ENCODE measurements at regions not wholly inside any gene's neighbourhood (a gene's known extent, or its start where the extent isn't known, plus 50 kb on each side); places are given as distances from the start of the nearest gene placed in this dataset.

DNA sequence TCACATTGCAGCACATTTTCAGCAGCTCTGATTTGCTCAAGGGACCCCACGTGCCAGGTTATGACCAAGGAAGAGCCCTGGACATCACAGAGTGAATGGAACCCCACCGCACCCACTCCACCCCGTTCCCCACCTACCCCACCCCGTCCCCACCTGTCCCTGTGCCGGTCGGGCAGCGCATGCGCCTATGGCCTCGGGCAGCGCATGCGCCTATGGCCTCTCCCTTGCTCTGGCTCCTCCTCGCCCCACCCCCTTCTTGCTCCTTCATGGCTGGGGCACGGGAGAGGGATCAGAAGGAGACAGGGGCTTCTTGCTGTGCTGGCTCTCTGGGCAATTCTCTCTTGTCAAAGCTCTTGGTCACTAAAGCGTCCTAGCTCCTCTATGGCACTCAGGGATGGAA, 371.8 kb upstream of the HS6ST1 start:
- Histone ChIP-seq H3K27ac (ENCODE audit: low read depth in 2 of 2, low read length in 1 of 2) (no peak overlapping the region), H3K9me3 (no peaks in the 10 kb centered on the region), H3K4me2 (no peak overlapping the region), H3K27me3 (ENCODE audit: insufficient read depth) (no peaks in the 10 kb centered on the region), H3K79me2 (ENCODE audit: insufficient read depth) (no peaks in the 10 kb centered on the region), H3F3A (replicated peaks; ENCODE audit: insufficient read depth) (no peaks in the 10 kb centered on the region), H3K4me1 (ENCODE audit: control insufficient read depth in 1 of 2, insufficient read depth in 2 of 2, low read depth in 1 of 2, low read length in 1 of 2) (no peaks in the 10 kb centered on the region), H3K36me3 (replicated peaks in 1 of 2; ENCODE audit: control insufficient read depth in 1 of 2, insufficient read depth in 2 of 2, low read length in 1 of 2) (no peaks in the 10 kb centered on the region), H2AFZ (ENCODE audit: low read depth) (no peak overlapping the region), H4K20me1 (ENCODE audit: insufficient read depth) (no peaks in the 10 kb centered on the region), H3K4me3 (ENCODE audit: low read depth in 2 of 2, low read length in 1 of 2) (no peak overlapping the region), H3K9ac (no peak overlapping the region), H3K9me2 (no peaks in the 10 kb centered on the region)
- POLR2A ChIA-PET: no interaction called here
- CTCF ChIA-PET: no interaction called here
- DNase-seq: no peak
- TF ChIP-seq GABPA (IDR thresholded peaks at IDR 0.05; ENCODE audit: low read depth) (no peak), SMC3 (IDR thresholded peaks at IDR 0.05; ENCODE audit: low read depth, low read length) (no peak), RFX5 (IDR thresholded peaks at IDR 0.05; ENCODE audit: low read length) (no peak)
- WGBS (ENCODE audit: low lambda C conversion rate): 63% methylated on average over 14 of the region's 14 CpGs

DNA sequence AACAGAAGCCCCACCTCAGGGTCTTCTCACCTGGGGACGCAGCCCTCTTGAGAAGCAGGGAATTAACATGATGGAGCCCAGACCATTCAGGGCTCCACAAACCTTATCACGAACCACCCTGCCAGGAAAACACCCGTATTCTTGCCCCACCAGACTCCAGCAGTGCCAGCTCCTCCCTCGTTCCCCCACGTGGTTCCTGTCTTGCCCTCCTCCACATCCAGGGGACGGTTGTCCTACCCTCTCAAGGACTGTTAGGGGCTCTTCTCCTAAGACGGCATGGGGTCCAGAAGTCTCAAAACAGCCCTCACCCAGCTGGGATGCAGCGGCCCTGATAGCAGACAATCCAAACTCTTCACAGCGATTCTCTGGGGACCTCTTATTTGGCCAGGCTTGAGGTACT, 372.2 kb upstream of the HS6ST1 start:
- no peak for DNase-seq
- Histone ChIP-seq H3K27ac (ENCODE audit: low read depth in 2 of 2, low read length in 1 of 2) (no peak overlapping the region), H4K20me1 (ENCODE audit: insufficient read depth) (no peaks in the 10 kb centered on the region), H3K9me3 (no peaks in the 10 kb centered on the region), H3F3A (replicated peaks; ENCODE audit: insufficient read depth) (no peaks in the 10 kb centered on the region), H3K27me3 (ENCODE audit: insufficient read depth) (no peaks in the 10 kb centered on the region), H3K4me3 (ENCODE audit: low read depth in 2 of 2, low read length in 1 of 2) (no peak overlapping the region), H3K4me1 (ENCODE audit: control insufficient read depth in 1 of 2, insufficient read depth in 2 of 2, low read depth in 1 of 2, low read length in 1 of 2) (no peaks in the 10 kb centered on the region), H3K36me3 (replicated peaks in 1 of 2; ENCODE audit: control insufficient read depth in 1 of 2, insufficient read depth in 2 of 2, low read length in 1 of 2) (no peaks in the 10 kb centered on the region), H3K79me2 (ENCODE audit: insufficient read depth) (no peaks in the 10 kb centered on the region), H3K4me2 (no peak overlapping the region), H2AFZ (ENCODE audit: low read depth) (no peak overlapping the region), H3K9ac (no peak overlapping the region), H3K9me2 (no peaks in the 10 kb centered on the region)
- TF ChIP-seq FOXJ3 (CRISPR knock-in tag; IDR thresholded peaks at IDR 0.05): no peak
- no peak for TF ChIP-seq NRF1 (IDR thresholded peaks at IDR 0.05; ENCODE audit: low read depth, low read length)
- TF ChIP-seq EP300 (IDR thresholded peaks at IDR 0.05; ENCODE audit: borderline replicate concordance in 1 of 2, low read depth in 1 of 2, low read length in 1 of 2): no peak
- no peak for TF ChIP-seq GATA2 (CRISPR knock-in tag; IDR thresholded peaks at IDR 0.05)
- no peak for TF ChIP-seq POLR2AphosphoS5 (IDR thresholded peaks at IDR 0.05; ENCODE audit: low read depth, low read length)
- no peak for TF ChIP-seq JUND (IDR thresholded peaks at IDR 0.05)
- no peak for TF ChIP-seq RAD21 (IDR thresholded peaks at IDR 0.05; ENCODE audit: low read length)
- TF ChIP-seq TAF1 (IDR thresholded peaks at IDR 0.05; ENCODE audit: borderline replicate concordance, low read depth, low read length): no peak
- TF ChIP-seq, protein P1, sequence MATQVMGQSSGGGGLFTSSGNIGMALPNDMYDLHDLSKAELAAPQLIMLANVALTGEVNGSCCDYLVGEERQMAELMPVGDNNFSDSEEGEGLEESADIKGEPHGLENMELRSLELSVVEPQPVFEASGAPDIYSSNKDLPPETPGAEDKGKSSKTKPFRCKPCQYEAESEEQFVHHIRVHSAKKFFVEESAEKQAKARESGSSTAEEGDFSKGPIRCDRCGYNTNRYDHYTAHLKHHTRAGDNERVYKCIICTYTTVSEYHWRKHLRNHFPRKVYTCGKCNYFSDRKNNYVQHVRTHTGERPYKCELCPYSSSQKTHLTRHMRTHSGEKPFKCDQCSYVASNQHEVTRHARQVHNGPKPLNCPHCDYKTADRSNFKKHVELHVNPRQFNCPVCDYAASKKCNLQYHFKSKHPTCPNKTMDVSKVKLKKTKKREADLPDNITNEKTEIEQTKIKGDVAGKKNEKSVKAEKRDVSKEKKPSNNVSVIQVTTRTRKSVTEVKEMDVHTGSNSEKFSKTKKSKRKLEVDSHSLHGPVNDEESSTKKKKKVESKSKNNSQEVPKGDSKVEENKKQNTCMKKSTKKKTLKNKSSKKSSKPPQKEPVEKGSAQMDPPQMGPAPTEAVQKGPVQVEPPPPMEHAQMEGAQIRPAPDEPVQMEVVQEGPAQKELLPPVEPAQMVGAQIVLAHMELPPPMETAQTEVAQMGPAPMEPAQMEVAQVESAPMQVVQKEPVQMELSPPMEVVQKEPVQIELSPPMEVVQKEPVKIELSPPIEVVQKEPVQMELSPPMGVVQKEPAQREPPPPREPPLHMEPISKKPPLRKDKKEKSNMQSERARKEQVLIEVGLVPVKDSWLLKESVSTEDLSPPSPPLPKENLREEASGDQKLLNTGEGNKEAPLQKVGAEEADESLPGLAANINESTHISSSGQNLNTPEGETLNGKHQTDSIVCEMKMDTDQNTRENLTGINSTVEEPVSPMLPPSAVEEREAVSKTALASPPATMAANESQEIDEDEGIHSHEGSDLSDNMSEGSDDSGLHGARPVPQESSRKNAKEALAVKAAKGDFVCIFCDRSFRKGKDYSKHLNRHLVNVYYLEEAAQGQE (IDR thresholded peaks at IDR 0.05; ENCODE audit: low read depth, low read length): no peak
- TF ChIP-seq TCF12 (IDR thresholded peaks at IDR 0.05): no peak
- TF ChIP-seq, protein P2, sequence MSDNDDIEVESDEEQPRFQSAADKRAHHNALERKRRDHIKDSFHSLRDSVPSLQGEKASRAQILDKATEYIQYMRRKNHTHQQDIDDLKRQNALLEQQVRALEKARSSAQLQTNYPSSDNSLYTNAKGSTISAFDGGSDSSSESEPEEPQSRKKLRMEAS (IDR thresholded peaks at IDR 0.05; ENCODE audit: low read depth): no peak
- no peak for TF ChIP-seq SIN3A (IDR thresholded peaks at IDR 0.05; ENCODE audit: borderline replicate concordance, low read depth, low read length)
- no peak for TF ChIP-seq YY1 (IDR thresholded peaks at IDR 0.05; ENCODE audit: low read depth)
- no peak for TF ChIP-seq FOSL2 (IDR thresholded peaks at IDR 0.05; ENCODE audit: borderline replicate concordance, low read depth)
- TF ChIP-seq FOXM1 (IDR thresholded peaks at IDR 0.05; ENCODE audit: low read depth): no peak
- TF ChIP-seq, protein P3, sequence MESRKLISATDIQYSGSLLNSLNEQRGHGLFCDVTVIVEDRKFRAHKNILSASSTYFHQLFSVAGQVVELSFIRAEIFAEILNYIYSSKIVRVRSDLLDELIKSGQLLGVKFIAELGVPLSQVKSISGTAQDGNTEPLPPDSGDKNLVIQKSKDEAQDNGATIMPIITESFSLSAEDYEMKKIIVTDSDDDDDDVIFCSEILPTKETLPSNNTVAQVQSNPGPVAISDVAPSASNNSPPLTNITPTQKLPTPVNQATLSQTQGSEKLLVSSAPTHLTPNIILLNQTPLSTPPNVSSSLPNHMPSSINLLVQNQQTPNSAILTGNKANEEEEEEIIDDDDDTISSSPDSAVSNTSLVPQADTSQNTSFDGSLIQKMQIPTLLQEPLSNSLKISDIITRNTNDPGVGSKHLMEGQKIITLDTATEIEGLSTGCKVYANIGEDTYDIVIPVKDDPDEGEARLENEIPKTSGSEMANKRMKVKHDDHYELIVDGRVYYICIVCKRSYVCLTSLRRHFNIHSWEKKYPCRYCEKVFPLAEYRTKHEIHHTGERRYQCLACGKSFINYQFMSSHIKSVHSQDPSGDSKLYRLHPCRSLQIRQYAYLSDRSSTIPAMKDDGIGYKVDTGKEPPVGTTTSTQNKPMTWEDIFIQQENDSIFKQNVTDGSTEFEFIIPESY (IDR thresholded peaks at IDR 0.05; ENCODE audit: borderline replicate concordance, low read depth): no peak
- TF ChIP-seq, protein P4, sequence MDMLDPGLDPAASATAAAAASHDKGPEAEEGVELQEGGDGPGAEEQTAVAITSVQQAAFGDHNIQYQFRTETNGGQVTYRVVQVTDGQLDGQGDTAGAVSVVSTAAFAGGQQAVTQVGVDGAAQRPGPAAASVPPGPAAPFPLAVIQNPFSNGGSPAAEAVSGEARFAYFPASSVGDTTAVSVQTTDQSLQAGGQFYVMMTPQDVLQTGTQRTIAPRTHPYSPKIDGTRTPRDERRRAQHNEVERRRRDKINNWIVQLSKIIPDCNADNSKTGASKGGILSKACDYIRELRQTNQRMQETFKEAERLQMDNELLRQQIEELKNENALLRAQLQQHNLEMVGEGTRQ (IDR thresholded peaks at IDR 0.05; ENCODE audit: borderline replicate concordance, low read depth, low read length): no peak
- TF ChIP-seq, protein P5, sequence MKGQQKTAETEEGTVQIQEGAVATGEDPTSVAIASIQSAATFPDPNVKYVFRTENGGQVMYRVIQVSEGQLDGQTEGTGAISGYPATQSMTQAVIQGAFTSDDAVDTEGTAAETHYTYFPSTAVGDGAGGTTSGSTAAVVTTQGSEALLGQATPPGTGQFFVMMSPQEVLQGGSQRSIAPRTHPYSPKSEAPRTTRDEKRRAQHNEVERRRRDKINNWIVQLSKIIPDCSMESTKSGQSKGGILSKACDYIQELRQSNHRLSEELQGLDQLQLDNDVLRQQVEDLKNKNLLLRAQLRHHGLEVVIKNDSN (IDR thresholded peaks at IDR 0.05; ENCODE audit: borderline replicate concordance, low read depth): no peak
- TF ChIP-seq MEF2A (IDR thresholded peaks at IDR 0.05; ENCODE audit: borderline replicate concordance, low read depth): no peak
- ChIA-PET POLR2A (no interaction called here), CTCF (no interaction called here)
- 32% methylated on average over 8 of the region's 9 CpGs for WGBS (ENCODE audit: low lambda C conversion rate)

Measured in SK-N-SH (cell line).